Ishikawa (cell line): ENCODE measurements at regions not wholly inside any gene's neighbourhood (a gene's known extent, or its start where the extent isn't known, plus 50 kb on each side); places are given as distances from the start of the nearest gene placed in this dataset.

Source experiments
- CEBPB ChIP-seq: IDR thresholded peaks from 2 replicates; pipeline ENCODE4 v1.6.1; 2012
- CREB1 ChIP-seq: IDR thresholded peaks from 2 replicates; pipeline ENCODE4 v1.6.1; 2012; ENCODE audit warnings: low read depth
- EGR1 ChIP-seq: IDR thresholded peaks from 2 replicates; pipeline ENCODE4 v1.6.1; 2012
- EP300 ChIP-seq: IDR thresholded peaks from 2 replicates; pipeline ENCODE4 v1.6.1; 2012; ENCODE audit warnings: borderline replicate concordance
- FOXM1 ChIP-seq: IDR thresholded peaks from 2 replicates; pipeline ENCODE4 v1.6.1; 2012; ENCODE audit warnings: low read depth, borderline replicate concordance
- MAX ChIP-seq: IDR thresholded peaks from 2 replicates; pipeline ENCODE4 v1.6.1; 2012
- NFIC ChIP-seq: IDR thresholded peaks from 2 replicates; pipeline ENCODE4 v1.6.1; 2012
- RAD21 ChIP-seq: IDR thresholded peaks from 2 replicates; pipeline ENCODE4 v1.6.1; 2012; ENCODE audit warnings: low read depth
- REST ChIP-seq: IDR thresholded peaks from 2 replicates; pipeline ENCODE4 v1.6.1; 2012; ENCODE audit warnings: low read depth, mild to moderate bottlenecking
- TAF1 ChIP-seq: IDR thresholded peaks from 2 replicates; pipeline ENCODE4 v1.6.1; 2012; ENCODE audit warnings: low read depth, mild to moderate bottlenecking
- TCF12 ChIP-seq: IDR thresholded peaks from 2 replicates; pipeline ENCODE4 v1.6.1; 2012; ENCODE audit warnings: low read depth
- TEAD4 ChIP-seq: IDR thresholded peaks from 2 replicates; pipeline ENCODE4 v1.6.1; 2012
- USF1 ChIP-seq: IDR thresholded peaks from 2 replicates; pipeline ENCODE4 v1.6.1; 2012
- YY1 ChIP-seq: IDR thresholded peaks from 2 replicates; pipeline ENCODE4 v1.6.1; 2012; ENCODE audit warnings: low read depth
- ZBTB7A ChIP-seq: IDR thresholded peaks from 2 replicates; pipeline ENCODE4 v1.6.1; 2012; ENCODE audit warnings: low read depth

GRCh38 chr4:181682367-181683047 is 560.7 kb upstream of the TENM3 start:
- no peak for TF ChIP-seq CREB1
- TF ChIP-seq EP300 = no peak
- TF ChIP-seq TEAD4 = no peak
- TF ChIP-seq RAD21 = no peak
- no peak for TF ChIP-seq EGR1

GRCh38 chr4:181684310-181684709 is 558.9 kb upstream of the TENM3 start:
- TF ChIP-seq NFIC (no peak), CREB1 (no peak), YY1 (no peak), TCF12 (no peak), ZBTB7A (no peak), TAF1 (no peak), USF1 (no peak), REST (no peak), EP300 (no peak), TEAD4 (no peak), MAX (no peak), FOXM1 (no peak), CEBPB (no peak), EGR1 (no peak), RAD21 (no peak)

- no peak for TF ChIP-seq NFIC
- TF ChIP-seq REST = no peak
- TF ChIP-seq ZBTB7A = no peak
- TF ChIP-seq EP300 = no peak
- no peak for TF ChIP-seq TAF1
- no peak for TF ChIP-seq TEAD4
- TF ChIP-seq RAD21 = no peak
- TF ChIP-seq CEBPB = no peak
- TF ChIP-seq CREB1 = no peak
- no peak for TF ChIP-seq TCF12
- no peak for TF ChIP-seq EGR1
- TF ChIP-seq MAX = no peak
- no peak for TF ChIP-seq FOXM1
- no peak for TF ChIP-seq YY1
- no peak for TF ChIP-seq USF1
These were observed 557.7 kb upstream of the TENM3 start for GRCh38 chr4:181685461-181685860.

GRCh38 chr4:181685911-181686310 is 557.3 kb upstream of the TENM3 start:
- no peak for TF ChIP-seq YY1
- TF ChIP-seq TEAD4 = no peak
- no peak for TF ChIP-seq MAX
- TF ChIP-seq TAF1 = no peak
- no peak for TF ChIP-seq EGR1
- TF ChIP-seq FOXM1 = no peak
- TF ChIP-seq TCF12 = no peak
- TF ChIP-seq NFIC = no peak
- TF ChIP-seq ZBTB7A = no peak
- no peak for TF ChIP-seq RAD21
- TF ChIP-seq REST = no peak
- TF ChIP-seq CEBPB = no peak
- no peak for TF ChIP-seq EP300
- no peak for TF ChIP-seq USF1
- TF ChIP-seq CREB1 = no peak
